Left ventricle myocardium inferior (tissue), 1 donor: ENCODE measurements at regions not wholly inside any gene's neighbourhood (a gene's known extent, or its start where the extent isn't known, plus 50 kb on each side); places are given as distances from the start of the nearest gene placed in this dataset.

ENCODE experiments used
- DNase-seq: peaks from one replicate; pipeline ENCODE4 v3.0.0-alpha.2; 2020
- H3K27ac ChIP-seq: fragments of 200-600 bp; replicated peaks from 2 replicates; pipeline ENCODE4 v1.8.0; 2021
- H3K27me3 ChIP-seq: fragments of 200-600 bp; 2 replicates; pipeline ENCODE4 v1.8.0; 2021; ENCODE audit warnings: low read depth
- H3K36me3 ChIP-seq: fragments of 200-600 bp; 2 replicates; pipeline ENCODE4 v1.8.0; 2021
- H3K4me1 ChIP-seq: fragments of 200-600 bp; 2 replicates; pipeline ENCODE4 v1.8.0; 2021
- H3K4me3 ChIP-seq: fragments of 200-600 bp; 2 replicates; pipeline ENCODE4 v1.8.0; 2021; ENCODE audit warnings: mild to moderate bottlenecking, moderate library complexity
- H3K9me3 ChIP-seq: fragments of 200-600 bp; replicated peaks from 2 replicates; pipeline ENCODE4 v1.8.0; 2021
- CTCF ChIP-seq: fragments of 200-600 bp; IDR thresholded peaks from 2 replicates; pipeline ENCODE4 v1.8.0; 2021; ENCODE audit warnings: antibody characterized with exemption, mild to moderate bottlenecking, borderline replicate concordance
- intact Hi-C: fragments of 100-400 bp; cut with micrococcal nuclease; formaldehyde crosslinking; loops from one replicate; pipeline ENCODE4 v1.11.0; 2022
- donor health status: DM: no; HTN: yes; CAD: no; lungs with severe emphysema.

- Histone ChIP-seq H3K9me3 (no peaks in the 10 kb centered on the region), H3K4me3 (peak overlapping the region; percentile 59), H3K36me3 (no peaks in the 10 kb centered on the region), H3K27me3 (no peaks in the 10 kb centered on the region), H3K27ac (peak overlapping the region; percentile 85), H3K4me1 (peaks cover 10% of the 10 kb centered on the region)
- intact Hi-C loops, result no loop called here
- TF ChIP-seq CTCF, result no peak
- peak; percentile 85 for DNase-seq
Measured at GRCh38 chr13:79637133-79637763, 156.3 kb downstream of the NDFIP2 start.

GRCh38 chr13:79631051-79631659, 150.2 kb downstream of the NDFIP2 start:
- intact Hi-C loops, result no loop called here
- peak; percentile 55 for TF ChIP-seq CTCF
- no peak overlapping the region for H3K4me3 ChIP-seq
- H3K4me1 ChIP-seq, result peaks cover 1% of the 10 kb centered on the region
- H3K36me3 ChIP-seq, result no peaks in the 10 kb centered on the region
- H3K9me3 ChIP-seq, result no peaks in the 10 kb centered on the region
- peak overlapping the region; percentile 47 for H3K27ac ChIP-seq
- H3K27me3 ChIP-seq, result no peaks in the 10 kb centered on the region
- DNase-seq, result no peak

- intact Hi-C loops, result no loop called here
- no peaks in the 10 kb centered on the region for H3K36me3 ChIP-seq
- H3K4me1 ChIP-seq, result no peaks in the 10 kb centered on the region
- DNase-seq, result no peak
- no peak overlapping the region for H3K27ac ChIP-seq
- no peaks in the 10 kb centered on the region for H3K27me3 ChIP-seq
- no peak for TF ChIP-seq CTCF
- no peaks in the 10 kb centered on the region for H3K9me3 ChIP-seq
- no peak overlapping the region for H3K4me3 ChIP-seq
Measured at GRCh38 chr13:79628463-79628862, 147.5 kb downstream of the NDFIP2 start.

- TF ChIP-seq CTCF, result no peak
- intact Hi-C loops, result no loop called here
- no peaks in the 10 kb centered on the region for H3K36me3 ChIP-seq
- no peaks in the 10 kb centered on the region for H3K4me1 ChIP-seq
- no peak overlapping the region for H3K4me3 ChIP-seq
- no peaks in the 10 kb centered on the region for H3K27me3 ChIP-seq
- no peak overlapping the region for H3K27ac ChIP-seq
- DNase-seq, result no peak
- no peaks in the 10 kb centered on the region for H3K9me3 ChIP-seq
Measured at GRCh38 chr13:79626924-79627323, 146.0 kb downstream of the NDFIP2 start.

GRCh38 chr13:79625517-79625916, 144.6 kb downstream of the NDFIP2 start:
- Histone ChIP-seq H3K27ac (no peak overlapping the region), H3K4me3 (no peak overlapping the region), H3K4me1 (no peaks in the 10 kb centered on the region), H3K9me3 (peaks cover 6% of the 10 kb centered on the region), H3K36me3 (no peaks in the 10 kb centered on the region), H3K27me3 (no peaks in the 10 kb centered on the region)
- no peak for TF ChIP-seq CTCF
- intact Hi-C loops, result no loop called here
- no peak for DNase-seq
